OCI-LY1 (cell line): ENCODE measurements at regions not wholly inside any gene's neighbourhood (a gene's known extent, or its start where the extent isn't known, plus 50 kb on each side); places are given as distances from the start of the nearest gene placed in this dataset.

ENCODE experiments used
- H2AFZ ChIP-seq: fragments of 200-600 bp; sonication (generic), shearing (Covaris generic); 2 replicates; pipeline ENCODE4 v1.6.0; 2014; ENCODE audit warnings: antibody characterized with exemption, mild to moderate bottlenecking, low read length
- H3F3A ChIP-seq: fragments of 200-600 bp; sonication (generic), shearing (Covaris generic); 2 replicates; pipeline ENCODE4 v1.6.0; 2014; ENCODE audit warnings: mild to moderate bottlenecking, antibody characterized with exemption, low read length, moderate library complexity; ENCODE audit not compliant: insufficient read depth
- H3K27ac ChIP-seq: fragments of 200-600 bp; sonication (generic); 2 replicates; pipeline ENCODE4 v1.5.1; 2014; ENCODE audit warnings: low read length, mixed run types, mild to moderate bottlenecking, low read depth; ENCODE audit not compliant: poor library complexity, severe bottlenecking
- H3K27me3 ChIP-seq: fragments of 200-600 bp; sonication (generic); 2 replicates; pipeline ENCODE4 v1.6.0; 2014; ENCODE audit warnings: antibody characterized with exemption, mild to moderate bottlenecking, low read length, moderate library complexity; ENCODE audit not compliant: insufficient read depth
- H3K36me3 ChIP-seq: fragments of 200-600 bp; sonication (generic); 2 replicates; pipeline ENCODE4 v1.6.1; 2014; ENCODE audit warnings: mild to moderate bottlenecking, antibody characterized with exemption, low read length, moderate library complexity, mixed read lengths; ENCODE audit not compliant: insufficient read depth
- H3K4me1 ChIP-seq: fragments of 200-600 bp; sonication (generic); 2 replicates; pipeline ENCODE4 v1.5.1; 2014; ENCODE audit warnings: mild to moderate bottlenecking, low read length, moderate library complexity; ENCODE audit not compliant: insufficient read depth, severe bottlenecking
- H3K4me2 ChIP-seq: fragments of 200-600 bp; sonication (generic), shearing (Covaris generic); 2 replicates; pipeline ENCODE4 v1.6.1; 2014; ENCODE audit warnings: low read length
- H3K4me3 ChIP-seq: fragments of 200-600 bp; sonication (generic); 2 replicates; pipeline ENCODE4 v1.5.1; 2014; ENCODE audit warnings: low read length, low read depth, mild to moderate bottlenecking, mixed read lengths; ENCODE audit not compliant: poor library complexity, severe bottlenecking
- H3K79me2 ChIP-seq: fragments of 200-600 bp; shearing (Covaris generic); 2 replicates; pipeline ENCODE4 v1.6.1; 2016; ENCODE audit warnings: mixed run types, low read length, mixed read lengths; ENCODE audit not compliant: insufficient read depth
- H3K9ac ChIP-seq: fragments of 200-600 bp; sonication (generic), shearing (Covaris generic); 2 replicates; pipeline ENCODE4 v1.6.1; 2014; ENCODE audit warnings: mild to moderate bottlenecking, low read length, mixed read lengths
- H3K9me2 ChIP-seq: fragments of 200-600 bp; sonication (generic), shearing (Covaris generic); 2 replicates; pipeline ENCODE4 v1.6.1; 2014; ENCODE audit warnings: low read depth, mild to moderate bottlenecking, low read length, mixed read lengths
- H3K9me3 ChIP-seq: fragments of 200-600 bp; shearing (Covaris generic); 2 replicates; pipeline ENCODE4 v1.6.1; 2014; ENCODE audit warnings: low read length, mixed read lengths
- H4K20me1 ChIP-seq: fragments of 200-600 bp; sonication (generic), shearing (Covaris generic); 2 replicates; pipeline ENCODE4 v1.6.0; 2016; ENCODE audit warnings: mild to moderate bottlenecking, low read length; ENCODE audit not compliant: insufficient read depth
- EZH2 ChIP-seq: fragments of 200-600 bp; sonication (generic), shearing (Covaris generic); IDR thresholded peaks from 2 replicates; pipeline ENCODE4 v1.8.0; 2017; ENCODE audit warnings: borderline replicate concordance, mixed run types, mild to moderate bottlenecking, antibody characterized with exemption, low read length, moderate library complexity, mixed read lengths
- TF ChIP-seq, protein P1 (sequence below): fragments of 200-600 bp; sonication (generic), shearing (Covaris generic); IDR thresholded peaks from 2 replicates; pipeline ENCODE4 v1.5.1; 2017; ENCODE audit warnings: mild to moderate bottlenecking, antibody characterized with exemption, low read length, moderate library complexity, mixed read lengths

DNA sequence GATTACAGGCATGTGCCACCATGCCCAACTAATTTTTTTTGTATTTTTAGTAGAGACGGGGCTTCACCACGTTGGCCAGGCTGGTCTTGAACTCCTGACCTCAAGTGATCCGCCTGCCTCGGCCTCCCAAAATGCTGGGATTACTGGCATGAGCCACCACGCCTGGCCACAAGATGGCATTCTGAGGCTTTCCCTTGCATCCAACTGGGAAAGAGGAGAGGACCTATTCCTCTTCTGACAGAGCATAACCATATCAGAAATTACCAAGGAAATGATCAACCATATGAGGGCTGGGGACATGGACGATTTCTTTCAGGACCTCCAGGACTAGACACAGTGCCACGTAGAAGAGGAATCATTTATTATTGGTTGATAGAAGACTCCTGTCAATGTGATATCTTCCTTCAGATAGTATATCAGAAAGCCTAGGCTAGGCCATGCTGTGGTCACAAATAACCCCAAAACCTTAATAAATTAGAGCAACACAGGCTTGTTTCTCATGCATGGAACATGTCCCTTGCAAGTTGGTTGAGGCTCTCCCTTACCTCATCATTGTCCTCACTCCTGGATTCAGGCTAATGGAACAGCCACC, 372.3 kb upstream of the IL12A start:
- Histone ChIP-seq H3K27ac (no peak overlapping the region), H3F3A (no peaks in the 10 kb centered on the region), H3K9me3 (no peaks in the 10 kb centered on the region), H3K4me2 (no peak overlapping the region), H3K9ac (no peak overlapping the region), H3K4me3 (no peak overlapping the region), H3K4me1 (no peaks in the 10 kb centered on the region), H2AFZ (no peak overlapping the region), H4K20me1 (no peaks in the 10 kb centered on the region; the same call in 1 of the 2 replicates), H3K9me2 (no peaks in the 10 kb centered on the region), H3K27me3 (no peaks in the 10 kb centered on the region), H3K36me3 (no peaks in the 10 kb centered on the region), H3K79me2 (no peaks in the 10 kb centered on the region)
- TF ChIP-seq EZH2 = no peak
- TF ChIP-seq, protein P1, sequence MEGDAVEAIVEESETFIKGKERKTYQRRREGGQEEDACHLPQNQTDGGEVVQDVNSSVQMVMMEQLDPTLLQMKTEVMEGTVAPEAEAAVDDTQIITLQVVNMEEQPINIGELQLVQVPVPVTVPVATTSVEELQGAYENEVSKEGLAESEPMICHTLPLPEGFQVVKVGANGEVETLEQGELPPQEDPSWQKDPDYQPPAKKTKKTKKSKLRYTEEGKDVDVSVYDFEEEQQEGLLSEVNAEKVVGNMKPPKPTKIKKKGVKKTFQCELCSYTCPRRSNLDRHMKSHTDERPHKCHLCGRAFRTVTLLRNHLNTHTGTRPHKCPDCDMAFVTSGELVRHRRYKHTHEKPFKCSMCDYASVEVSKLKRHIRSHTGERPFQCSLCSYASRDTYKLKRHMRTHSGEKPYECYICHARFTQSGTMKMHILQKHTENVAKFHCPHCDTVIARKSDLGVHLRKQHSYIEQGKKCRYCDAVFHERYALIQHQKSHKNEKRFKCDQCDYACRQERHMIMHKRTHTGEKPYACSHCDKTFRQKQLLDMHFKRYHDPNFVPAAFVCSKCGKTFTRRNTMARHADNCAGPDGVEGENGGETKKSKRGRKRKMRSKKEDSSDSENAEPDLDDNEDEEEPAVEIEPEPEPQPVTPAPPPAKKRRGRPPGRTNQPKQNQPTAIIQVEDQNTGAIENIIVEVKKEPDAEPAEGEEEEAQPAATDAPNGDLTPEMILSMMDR = no peak

DNA sequence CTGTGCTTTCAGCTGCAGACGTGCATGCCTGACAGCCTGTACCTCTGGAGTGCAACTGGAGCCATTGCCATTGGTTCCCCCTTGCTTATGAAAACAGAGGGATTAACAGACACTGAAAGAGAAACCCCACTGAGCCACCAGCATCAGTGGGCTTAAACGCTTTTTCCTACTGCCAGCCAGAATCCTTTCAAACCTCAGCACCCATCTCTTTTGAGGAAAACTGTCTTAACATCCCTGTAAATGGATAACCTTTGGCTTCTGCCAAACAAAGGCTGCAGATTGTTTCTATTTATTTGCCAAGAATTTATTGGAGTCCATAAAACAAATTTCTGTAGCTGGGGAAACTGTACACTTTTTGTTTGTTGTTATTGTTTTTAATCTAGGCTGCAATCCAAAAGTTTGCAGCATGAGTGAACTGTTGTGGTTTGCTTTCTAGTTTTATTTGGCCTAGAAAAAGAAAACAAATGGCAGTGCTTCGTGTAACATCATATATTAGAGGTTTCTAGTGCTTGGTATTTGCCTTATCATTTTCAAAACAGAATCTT, 369.2 kb upstream of the IL12A start:
- no peaks in the 10 kb centered on the region for H3K9me2 ChIP-seq
- H3K4me2 ChIP-seq = no peak overlapping the region
- no peaks in the 10 kb centered on the region for H3F3A ChIP-seq
- H3K9ac ChIP-seq = no peak overlapping the region
- no peaks in the 10 kb centered on the region for H3K4me1 ChIP-seq
- H3K27ac ChIP-seq = no peak overlapping the region
- no peaks in the 10 kb centered on the region for H3K9me3 ChIP-seq
- no peak overlapping the region for H3K4me3 ChIP-seq
- no peaks in the 10 kb centered on the region for H3K36me3 ChIP-seq
- no peak for TF ChIP-seq EZH2
- TF ChIP-seq, protein P1 = no peak
- H2AFZ ChIP-seq = no peak overlapping the region
- no peaks in the 10 kb centered on the region for H3K27me3 ChIP-seq
- no peaks in the 10 kb centered on the region; the same call in 1 of the 2 replicates for H4K20me1 ChIP-seq
- H3K79me2 ChIP-seq = no peaks in the 10 kb centered on the region

DNA sequence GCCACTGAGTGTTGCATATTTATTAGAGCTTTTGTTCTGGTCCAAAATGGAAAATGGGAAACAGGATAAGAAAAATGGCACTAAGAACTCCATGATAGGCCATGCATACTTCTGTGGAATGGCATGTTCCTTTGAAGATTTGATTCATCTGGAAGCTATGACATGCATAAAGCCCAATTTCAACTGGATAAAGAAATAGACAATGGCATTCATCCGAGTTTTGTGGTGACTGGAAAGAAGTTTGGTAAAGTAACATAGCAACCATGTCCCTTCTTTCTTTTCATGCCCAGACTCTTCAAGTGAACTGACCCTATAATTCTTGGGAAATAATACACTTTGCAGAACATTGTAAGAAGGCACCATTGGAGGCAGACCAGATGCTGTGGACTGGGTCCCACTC, 368.4 kb upstream of the IL12A start:
- Histone ChIP-seq H3K4me1 (no peaks in the 10 kb centered on the region), H4K20me1 (no peaks in the 10 kb centered on the region; the same call in 1 of the 2 replicates), H3F3A (no peaks in the 10 kb centered on the region), H3K4me2 (no peak overlapping the region), H3K9me2 (no peaks in the 10 kb centered on the region), H3K27me3 (no peaks in the 10 kb centered on the region), H2AFZ (no peak overlapping the region), H3K36me3 (no peaks in the 10 kb centered on the region), H3K79me2 (no peaks in the 10 kb centered on the region), H3K4me3 (no peak overlapping the region), H3K9ac (no peak overlapping the region), H3K9me3 (no peaks in the 10 kb centered on the region), H3K27ac (no peak overlapping the region)
- TF ChIP-seq, protein P1 = no peak
- no peak for TF ChIP-seq EZH2
